Stimulated activated CD4-positive, alpha-beta T cell treated with anti-CD3 and anti-CD28 coated beads, Interleukin-15, amount 100 ng/mL, for 1 hour (primary cell): ENCODE measurements at regions not wholly inside any gene's neighbourhood (a gene's known extent, or its start where the extent isn't known, plus 50 kb on each side); places are given as distances from the start of the nearest gene placed in this dataset.

Experiments used
- DNase-seq, 2 donors: peaks; one replicate each; pipeline ENCODE4 v3.0.0-alpha.2; 2020; ENCODE audit warnings: low read depth in 1 of 2, low spot score in 1 of 2

DNA sequence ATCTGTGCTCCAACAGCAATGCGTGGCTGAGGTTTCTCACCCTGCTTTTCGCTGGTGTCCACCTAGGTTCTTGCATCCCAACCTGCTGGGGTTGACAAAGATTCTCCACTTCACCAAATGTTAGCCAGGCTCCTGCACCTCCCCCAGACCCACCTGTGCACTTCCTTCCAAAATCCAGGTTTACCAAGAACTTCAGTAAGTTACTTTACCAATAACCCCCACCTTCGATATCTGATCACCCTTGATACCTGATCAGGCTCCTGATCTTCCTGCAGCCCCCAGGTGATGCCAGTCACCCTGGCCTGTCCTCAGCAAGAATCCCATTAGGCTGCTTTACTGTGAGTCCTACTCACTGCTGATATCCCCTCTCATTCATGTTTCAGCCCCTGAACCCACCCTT, 1203.4 kb downstream of the TBC1D22A start:
- DNase-seq: no peak

DNA sequence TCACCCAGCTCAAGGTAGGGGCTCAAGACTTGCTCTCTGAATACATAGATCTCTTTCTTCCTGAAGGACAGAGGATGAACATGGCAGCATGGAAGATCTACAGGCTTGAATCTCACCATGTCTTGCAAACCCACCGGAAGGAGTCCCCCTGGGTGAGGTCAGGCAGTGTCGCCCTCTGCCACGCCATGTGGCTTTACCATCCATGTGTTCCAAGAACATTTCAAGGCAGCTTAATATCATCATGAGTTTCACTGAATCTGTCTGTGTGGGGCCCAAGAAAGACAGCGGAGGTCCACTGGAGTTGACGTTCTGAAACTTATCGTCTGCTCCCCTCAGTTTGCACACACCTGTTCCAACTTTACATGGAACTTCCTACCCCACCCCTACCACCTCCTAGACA, 1202.6 kb downstream of the TBC1D22A start:
- DNase-seq: no peak

DNA sequence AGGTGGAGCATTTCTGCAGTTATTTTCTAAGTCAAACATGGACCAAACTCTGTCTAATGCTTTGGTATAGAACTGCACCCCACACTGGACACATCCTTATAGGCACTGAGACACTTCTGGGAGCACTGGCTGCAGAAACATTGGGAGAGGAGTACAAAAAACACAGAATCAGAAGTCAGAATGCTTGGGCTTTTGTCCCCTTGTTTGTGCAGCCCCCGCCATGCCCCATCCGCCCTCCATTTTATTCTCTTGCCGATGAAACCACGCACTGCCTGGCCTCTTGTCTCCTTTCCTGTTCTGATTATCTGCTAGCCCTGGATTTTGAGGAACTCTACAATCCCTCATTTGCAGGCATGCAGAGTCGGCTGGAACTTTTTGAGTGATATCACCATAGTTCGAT, 1201.2 kb downstream of the TBC1D22A start:
- no peak for DNase-seq

DNA sequence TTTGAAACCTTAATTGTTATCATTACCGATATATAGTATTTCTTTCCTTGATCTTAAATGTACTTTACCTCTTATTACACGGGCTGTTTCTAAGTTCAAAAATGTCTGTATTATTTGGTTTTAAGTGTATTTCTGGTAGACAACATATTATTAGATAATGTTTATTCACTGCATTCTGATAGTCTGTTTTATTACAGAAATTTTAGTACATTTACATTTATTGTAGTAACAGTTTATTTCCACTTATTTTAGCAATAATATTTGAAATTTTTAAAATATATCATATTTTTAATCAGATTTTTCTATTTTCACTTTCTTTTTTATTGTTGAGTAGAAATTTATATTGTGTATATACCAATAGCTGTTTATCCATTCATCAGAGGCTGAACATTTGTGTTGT, 1195.2 kb downstream of the TBC1D22A start:
- DNase-seq: no peak

DNA sequence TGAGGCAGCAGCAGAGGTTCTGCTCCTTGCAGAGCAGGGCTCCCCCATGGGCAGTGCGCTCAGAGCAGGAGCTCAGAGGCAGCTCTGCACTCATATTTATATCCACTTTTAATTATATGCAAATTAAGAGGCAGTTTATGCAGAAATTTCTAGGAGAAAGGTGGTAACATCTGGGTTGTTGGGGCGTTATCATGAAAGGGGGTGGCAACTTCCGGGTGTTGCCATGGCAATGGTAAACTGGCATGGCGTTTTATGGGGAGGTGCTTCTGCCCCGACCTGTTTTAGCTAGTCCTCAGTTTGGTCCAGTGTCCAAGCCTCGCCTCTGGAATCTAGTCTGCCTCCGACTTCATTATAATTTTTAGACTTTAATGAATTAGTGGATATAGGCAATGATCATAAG, 1191.7 kb downstream of the TBC1D22A start:
- DNase-seq: no peak

DNA sequence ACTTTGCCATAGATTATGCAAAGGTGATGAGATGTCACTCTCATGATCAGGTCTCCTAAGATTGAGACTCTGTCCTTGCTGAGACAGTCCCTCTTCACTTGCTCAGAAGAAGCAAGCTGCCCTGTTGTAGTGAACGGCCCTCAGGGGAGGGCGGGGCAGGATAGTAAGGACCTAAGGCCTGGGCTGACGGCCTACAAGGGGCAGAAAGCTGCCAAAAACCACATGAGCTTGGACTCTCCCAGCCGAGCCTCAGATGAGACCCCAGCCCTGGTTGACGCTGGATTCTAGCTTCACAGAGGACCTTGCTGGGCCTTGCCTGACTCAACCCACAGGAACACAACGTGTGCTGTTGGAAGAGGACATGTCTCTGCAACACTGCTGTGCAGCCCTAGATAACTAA, 1182.5 kb downstream of the TBC1D22A start:
- no peak for DNase-seq

DNA sequence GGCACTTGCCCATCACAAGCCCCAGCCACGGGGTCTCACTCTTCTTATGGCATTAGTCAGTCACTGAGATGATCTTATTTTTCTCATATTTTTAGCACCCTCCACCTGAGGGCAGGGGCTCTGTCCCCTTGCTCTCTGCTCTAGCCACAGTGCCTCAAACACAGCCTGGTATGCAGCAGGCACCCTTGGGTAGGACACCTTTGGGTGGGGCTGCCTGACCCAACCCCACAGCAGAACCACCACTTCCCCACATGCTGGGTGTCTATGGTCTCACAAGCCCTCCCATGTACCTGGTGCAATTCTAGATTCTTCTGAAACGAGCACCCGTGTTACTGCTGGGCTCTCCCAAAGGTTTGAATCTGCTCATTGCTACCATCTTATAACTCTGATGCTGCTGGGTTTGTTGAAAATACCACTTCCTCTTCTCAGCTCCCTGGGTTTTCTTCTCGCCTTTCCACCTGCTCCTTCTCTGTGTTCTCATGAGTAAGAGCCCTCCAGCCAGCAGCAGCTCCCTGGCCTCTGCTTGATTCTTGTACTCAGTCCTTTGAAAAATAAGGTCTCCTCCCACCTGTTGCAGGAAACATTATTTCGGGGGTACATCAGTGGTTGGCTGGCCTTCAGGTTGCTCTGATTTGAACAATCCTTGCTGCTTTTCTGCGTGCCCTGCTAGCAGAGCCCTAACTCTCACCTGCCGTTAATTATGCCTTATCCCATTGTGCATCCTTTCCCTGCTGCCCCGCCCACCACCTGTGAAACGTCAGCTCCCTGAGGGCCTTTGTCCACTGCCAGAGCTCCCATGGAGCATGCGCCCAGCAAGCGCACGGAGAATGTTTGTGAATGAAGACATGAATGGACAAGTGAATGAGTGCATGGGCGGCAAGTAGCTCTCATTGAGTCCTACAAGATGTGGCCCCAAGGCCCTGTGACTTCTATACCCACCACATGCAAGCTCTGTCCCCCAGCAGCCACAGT, 1181.6 kb downstream of the TBC1D22A start:
- DNase-seq: no peak

DNA sequence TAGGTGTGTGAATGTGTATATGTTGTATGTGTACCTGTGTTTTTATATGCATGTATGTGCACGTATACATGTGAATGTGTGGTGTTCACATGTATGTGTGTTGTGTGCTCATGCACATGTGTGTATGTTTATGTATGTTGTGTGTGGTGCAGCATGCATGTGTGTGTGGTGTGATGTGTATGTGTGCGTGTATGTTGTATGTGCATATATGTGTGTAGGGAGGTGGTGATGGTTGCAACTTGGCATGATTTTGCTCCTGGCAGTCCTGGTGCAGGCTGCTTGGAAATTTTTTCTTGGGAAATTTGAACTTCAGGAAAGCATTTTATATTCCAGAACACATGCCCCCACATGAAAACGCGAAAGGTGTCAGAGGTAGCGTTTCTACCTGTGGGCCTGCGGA, 1177.8 kb downstream of the TBC1D22A start:
- no peak for DNase-seq

DNA sequence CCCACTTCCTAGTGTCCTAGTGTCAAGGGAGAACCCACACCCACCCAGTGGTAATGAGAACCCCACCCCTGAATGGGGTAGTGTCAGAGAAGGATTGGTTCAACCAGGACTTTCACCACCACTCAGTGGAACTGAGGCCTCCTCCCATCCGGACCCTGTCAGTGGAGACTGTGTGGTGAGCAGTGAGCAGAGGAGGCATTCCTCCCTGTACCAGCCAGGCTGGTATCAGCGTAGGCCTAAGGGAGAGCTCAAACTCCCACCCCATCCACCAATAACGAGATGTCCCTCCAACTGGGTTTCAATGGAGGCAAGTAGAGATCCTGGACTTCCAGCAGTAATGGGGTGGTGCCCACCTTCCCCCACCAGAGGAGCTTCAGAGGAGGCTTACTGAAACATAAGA, 1171.4 kb downstream of the TBC1D22A start:
- no peak for DNase-seq

DNA sequence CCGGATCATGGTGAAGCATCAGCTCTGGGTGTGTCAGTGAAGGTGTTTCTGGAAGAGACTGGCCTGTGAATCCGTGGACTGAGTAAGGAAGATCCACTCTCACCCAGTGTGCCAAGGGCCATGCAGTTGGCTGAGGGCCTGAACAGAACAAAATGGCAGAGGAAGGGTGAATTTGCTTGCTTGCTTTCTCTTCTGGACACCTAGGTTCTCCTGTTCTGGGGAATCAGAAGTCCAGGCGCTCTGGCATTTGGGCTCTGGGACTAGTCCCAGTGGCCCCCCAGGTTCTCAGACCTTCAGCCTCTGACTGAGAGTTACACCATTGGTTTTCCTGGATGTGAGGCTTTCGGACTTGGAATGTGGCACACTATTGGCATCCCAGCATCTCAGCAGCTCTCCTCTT, 1170.8 kb downstream of the TBC1D22A start:
- DNase-seq: no peak

DNA sequence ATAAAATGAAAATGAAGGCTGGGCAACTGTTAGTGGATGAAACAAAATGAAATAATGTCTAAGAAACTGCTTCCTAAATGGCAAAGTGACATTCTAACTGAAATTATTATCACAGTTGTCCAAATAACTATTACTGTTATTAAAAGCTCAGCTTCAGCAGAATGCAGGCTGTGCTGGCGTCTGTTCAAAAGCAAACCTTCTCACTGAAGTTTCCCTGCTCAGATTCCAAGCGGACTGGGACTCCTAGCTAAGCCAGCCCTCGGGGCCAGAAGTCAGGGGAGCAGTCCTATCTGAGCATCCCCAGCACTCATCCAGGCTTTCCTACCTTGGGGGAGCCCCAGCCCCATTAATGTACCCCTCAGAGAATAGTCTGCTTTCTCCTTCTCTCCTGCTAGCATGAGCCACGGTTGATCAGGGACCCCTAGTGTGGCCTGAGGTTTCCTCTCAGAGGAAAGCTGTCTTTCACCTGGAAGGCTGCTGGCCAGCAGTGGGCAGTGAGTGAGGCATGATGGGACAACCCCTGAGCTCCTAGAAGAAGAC, 1167.3 kb downstream of the TBC1D22A start:
- no peak for DNase-seq

DNA sequence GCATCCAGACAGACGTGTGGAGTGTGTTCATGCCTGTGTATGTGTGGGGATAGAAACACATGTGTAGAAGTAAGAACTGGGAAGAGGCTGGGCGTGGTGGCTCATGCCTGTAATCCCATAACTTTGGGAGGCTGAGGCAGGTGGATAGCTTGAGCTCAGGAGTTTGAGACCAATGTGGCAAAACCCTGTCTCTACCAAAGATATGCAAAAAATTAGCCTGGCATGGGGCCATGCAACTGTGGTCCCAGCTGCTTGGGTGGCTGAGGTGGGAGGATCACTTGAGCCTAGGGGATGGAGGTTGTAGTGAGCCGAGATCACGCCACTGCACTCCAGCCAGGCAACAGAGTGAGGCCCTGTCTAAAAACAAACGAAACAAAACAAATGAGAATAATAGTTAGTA, 1166.6 kb downstream of the TBC1D22A start:
- no peak for DNase-seq

DNA sequence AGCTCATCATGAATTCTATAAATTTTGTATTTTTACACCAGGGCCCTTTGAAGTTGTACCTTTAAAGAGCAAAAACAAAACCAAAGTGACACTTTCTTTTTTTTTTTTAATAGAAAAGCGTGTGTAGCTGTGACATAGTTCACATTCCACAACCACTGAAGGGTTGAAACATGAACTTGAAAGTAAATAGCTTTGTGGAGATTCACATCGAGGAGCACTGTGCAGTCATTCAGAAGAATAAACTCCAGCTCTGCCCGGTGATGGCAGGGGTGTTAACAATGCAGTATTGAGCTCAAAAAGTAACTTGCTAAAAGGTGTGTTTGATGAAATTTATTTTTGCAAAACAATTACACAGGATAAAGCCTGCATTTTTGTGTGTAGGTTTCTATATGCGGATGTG, 1166.2 kb downstream of the TBC1D22A start:
- DNase-seq: no peak

DNA sequence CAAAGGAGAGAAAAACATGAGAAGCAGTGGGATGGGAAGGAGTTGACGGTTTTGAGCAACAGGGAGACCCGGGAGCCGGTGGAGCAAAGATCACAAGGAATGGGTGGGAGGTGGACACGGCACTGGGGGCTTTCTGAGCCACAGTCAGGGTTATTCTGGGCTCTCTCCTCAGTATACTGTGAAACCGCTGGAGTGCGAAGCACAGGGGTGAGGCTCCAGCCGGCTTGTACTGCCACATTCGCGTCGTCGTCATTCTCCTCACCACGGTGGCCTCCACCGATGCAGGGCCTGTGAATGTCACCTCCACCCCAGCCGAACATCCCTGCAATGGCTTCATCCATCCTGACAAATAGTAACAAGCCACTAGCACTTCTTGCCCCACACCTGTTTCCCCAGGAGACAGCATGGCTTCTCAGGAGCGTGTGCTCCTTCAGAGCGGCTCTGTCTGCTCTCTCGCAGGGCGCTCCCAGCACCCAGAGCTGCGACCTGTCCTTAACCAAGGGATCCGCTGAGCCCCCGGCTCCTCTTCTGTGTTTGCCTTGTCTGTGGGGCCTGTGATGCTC, 1165.3 kb downstream of the TBC1D22A start:
- DNase-seq: no peak

DNA sequence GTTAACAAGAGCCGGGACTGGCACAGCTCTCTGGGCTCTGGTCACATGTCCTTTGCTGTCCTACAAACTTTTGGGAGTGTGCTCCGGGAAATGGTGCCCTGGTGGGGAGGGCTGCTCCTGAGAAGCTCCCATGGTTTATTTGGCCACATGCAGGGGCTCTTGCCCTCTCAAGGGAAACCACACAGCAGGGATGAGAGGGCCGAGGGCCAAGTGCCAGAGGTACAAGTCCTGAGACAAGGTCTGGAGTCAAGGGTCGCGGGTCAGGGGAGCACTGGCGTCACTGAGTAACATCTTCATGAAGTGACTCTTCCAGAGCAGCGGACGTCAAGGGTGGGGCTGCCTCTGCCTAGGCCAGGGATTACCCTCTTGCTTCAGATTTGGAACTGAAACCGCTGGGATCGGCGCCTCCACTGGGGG, 1160.6 kb downstream of the TBC1D22A start:
- no peak for DNase-seq

DNA sequence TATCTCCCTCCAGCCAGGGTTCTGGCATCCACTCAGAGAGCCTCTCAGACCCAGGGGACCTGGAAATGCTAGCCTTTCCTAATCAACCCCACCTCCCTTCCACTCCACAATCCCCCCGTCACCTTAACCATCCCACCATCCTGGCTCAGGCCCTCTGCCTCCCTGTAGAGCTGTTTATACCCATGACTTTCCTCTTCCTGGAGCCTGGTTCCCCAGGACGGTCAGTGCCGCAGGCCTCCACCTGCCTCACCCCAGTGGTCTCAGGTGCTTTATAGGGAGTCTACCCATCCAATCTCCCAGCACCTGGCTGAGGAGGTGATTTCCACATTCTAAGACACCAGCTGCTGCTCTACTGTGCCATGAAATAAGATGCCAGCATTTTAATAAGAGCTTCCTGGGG, 1159.5 kb downstream of the TBC1D22A start:
- no peak for DNase-seq

DNA sequence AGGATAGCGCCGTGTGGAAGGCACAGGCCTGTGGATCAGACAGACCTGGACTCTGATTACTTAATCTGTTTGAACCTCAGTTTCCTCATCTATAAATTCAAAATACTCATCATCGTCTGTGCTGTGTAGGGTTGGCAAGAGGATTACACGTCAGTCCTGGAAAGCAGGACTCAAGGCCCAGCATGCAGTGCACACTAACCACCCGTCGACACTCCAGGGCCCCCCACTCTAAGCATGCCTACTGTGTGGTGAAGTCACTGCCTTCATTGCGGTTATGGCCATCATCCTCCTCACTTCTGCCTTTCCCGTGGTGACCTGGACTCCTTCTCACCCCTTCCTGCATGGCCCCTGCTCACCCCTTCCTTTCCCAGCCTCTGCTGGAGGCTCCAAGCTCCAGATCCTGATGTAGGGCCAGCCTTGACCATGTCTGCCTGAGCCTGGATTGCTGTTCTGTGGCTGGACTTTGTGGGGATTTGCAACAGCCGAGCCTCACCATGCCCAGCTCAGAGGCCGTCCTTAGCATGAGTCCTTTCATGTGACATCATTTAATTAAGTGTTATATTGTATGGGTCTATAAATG, 1158.0 kb downstream of the TBC1D22A start:
- DNase-seq: no peak

DNA sequence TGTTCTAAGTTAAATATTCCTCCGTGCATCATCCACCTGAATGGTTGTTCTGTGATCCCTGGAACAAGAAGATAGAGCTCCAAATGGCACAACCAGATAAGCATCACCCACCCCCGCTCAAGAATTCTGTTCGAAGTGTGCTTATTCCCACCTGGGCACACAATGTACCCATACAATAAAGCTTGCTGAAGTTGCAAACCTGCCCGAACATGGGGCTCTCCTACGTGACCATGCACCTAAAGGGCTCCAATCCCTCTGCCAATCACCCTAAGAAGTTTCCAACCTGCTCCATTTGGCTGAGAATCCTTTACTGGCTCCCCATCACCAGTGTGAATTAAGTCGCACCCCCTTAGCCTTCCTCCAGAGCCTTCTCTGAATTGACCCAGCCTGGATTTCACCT, 1157.4 kb downstream of the TBC1D22A start:
- no peak for DNase-seq

DNA sequence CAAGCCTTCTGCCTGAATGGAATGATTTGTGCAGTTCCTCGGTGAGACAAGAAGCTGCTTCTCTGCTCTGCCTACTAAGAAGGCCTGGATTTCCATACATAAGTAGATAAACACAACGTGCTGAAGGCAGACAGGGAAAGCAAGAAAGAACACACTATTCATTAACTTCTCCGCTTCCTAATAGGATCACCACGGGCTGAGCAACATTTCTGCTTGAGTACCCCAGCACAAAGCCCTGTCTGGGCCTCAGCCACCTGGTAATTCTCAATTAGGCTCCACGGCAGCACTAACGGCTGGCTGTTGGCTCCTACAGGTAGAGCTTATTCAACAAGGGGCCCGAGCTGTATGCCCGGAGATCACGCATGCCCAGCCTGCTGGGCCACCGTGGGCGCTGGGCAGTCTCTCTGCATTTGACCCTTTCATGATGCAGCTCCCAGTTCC, 1156.6 kb downstream of the TBC1D22A start:
- DNase-seq: no peak

DNA sequence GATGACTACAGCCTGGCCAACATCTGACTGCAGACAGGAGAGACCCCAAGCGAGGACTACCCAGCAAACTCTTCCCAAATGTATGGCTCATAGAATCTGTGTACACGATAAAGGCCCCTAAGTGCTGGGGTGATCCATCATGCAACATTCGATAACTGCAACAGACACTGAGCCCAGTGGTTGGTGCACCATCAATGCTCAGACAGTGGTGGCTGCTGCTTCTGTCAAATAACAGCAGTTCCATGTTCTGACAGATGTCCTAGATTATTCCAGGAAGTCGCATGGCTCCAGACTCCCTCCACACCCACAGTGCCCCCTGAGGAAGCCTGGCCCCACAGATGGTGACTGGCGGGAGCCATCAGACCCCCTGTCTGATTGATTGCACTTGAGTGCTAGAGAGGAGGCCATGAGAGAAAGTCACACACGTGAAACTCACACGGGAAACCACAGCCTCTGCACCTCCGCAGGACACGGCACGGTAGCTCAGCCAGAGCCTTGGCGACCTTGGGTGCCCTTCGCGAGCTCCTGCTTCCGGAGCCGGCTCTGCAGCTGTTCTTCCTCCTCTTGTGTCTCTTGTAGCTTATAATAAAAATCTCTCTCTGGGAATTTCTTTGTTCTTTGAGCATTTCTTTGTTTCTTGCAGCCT, 1155.9 kb downstream of the TBC1D22A start:
- no peak for DNase-seq

DNA sequence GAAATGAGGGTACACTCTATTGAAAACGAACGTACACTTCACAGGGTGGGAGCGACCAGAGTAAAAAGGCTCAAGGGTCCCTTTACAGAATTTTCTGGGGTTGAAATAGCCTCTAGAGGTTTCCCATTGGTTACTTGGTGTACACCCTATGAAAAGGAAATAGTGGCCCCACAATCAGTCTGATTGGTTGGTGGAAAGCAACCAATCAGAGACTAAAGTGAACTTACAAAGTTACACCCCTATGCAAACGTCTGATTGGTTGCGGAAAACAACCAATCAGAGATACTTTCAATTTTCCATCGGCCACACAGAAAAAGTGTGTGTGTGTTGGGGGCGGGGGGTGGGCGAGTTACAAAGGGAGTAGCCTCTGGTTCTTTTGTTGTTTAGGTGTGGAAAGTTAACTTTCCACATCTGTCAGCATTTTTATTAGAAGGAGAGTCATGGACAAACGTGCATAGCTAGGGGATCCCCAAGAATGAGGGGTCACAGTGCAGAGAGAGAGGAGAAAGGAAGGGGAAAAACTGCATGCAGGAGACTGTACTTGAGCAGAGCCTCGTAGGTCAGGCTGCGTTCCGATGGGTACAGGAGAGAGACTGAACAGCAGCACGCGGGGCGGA, 1152.1 kb downstream of the TBC1D22A start:
- DNase-seq: no peak
